KBM-7 (cell line): ENCODE measurements at regions not wholly inside any gene's neighbourhood (a gene's known extent, or its start where the extent isn't known, plus 50 kb on each side); places are given as distances from the start of the nearest gene placed in this dataset.
A peak's percentile ranks its signal among the peaks of the same experiment; 100 is the strongest.
"Not testable (repeated sequence)": the region's sequence is repeated elsewhere in the genome, so short reads cannot be mapped to it uniquely, and the experiment has no call there.

Experiments used
- DNase-seq: peaks from one replicate; pipeline ENCODE4 v3.0.0-alpha.2; 2015
- in situ Hi-C: fragments of 300-500 bp; cut with MboI; formaldehyde crosslinking; loops from 2 replicates; pipeline ENCODE4 v1.14.3; 2020; ENCODE audit warnings: low sequenced_read_pairs, low pct_unique_long_range_greater_than_20kb, mixed read lengths

- DNase-seq, result no peak
- in situ Hi-C loops, result no loop called here
These were observed 523.9 kb downstream of the ADRA2A start for GRCh38 chr10:111600772-111601171.

GRCh38 chr10:111612273-111612672 is 535.4 kb downstream of the ADRA2A start:
- DNase-seq, result no peak
- in situ Hi-C loops, result no loop called here

- in situ Hi-C loops, result no loop called here
- no peak for DNase-seq
These were observed 549.4 kb downstream of the GPAM start for GRCh38 chr10:111634191-111634590.

- DNase-seq, result no peak
These were observed 537.5 kb downstream of the GPAM start for GRCh38 chr10:111646021-111646420.

GRCh38 chr10:111648046-111648445 is 535.5 kb downstream of the GPAM start:
- in situ Hi-C loops, result no loop called here
- no peak for DNase-seq

More at GRCh38 chr10:111646021-111646420, 537.5 kb downstream of the GPAM start:
- in situ Hi-C loops, result no loop called here

GRCh38 chr10:111649080-111649479 is 534.5 kb downstream of the GPAM start:
- DNase-seq, in situ Hi-C loops: not testable (repeated sequence)

- in situ Hi-C loops, result no loop called here
- peak; percentile 3 for DNase-seq
These were observed 533.5 kb downstream of the GPAM start for GRCh38 chr10:111650088-111650487.

- in situ Hi-C loops, result no loop called here
- DNase-seq, result no peak
These were observed 527.5 kb downstream of the GPAM start for GRCh38 chr10:111656066-111656465.

- DNase-seq, result no peak
- in situ Hi-C loops, result no loop called here
These were observed 505.8 kb downstream of the GPAM start for GRCh38 chr10:111677759-111678158.

GRCh38 chr10:111686796-111687195 is 496.8 kb downstream of the GPAM start:
- in situ Hi-C loops, result no loop called here
- DNase-seq, result no peak

GRCh38 chr10:111698711-111699110 is 484.9 kb downstream of the GPAM start:
- no peak for DNase-seq
- in situ Hi-C loops, result no loop called here

GRCh38 chr10:111703986-111704385 is 479.6 kb downstream of the GPAM start:
- no peak for DNase-seq
- in situ Hi-C loops, result no loop called here

GRCh38 chr10:111705021-111705420 is 478.5 kb downstream of the GPAM start:
- in situ Hi-C loops, result no loop called here
- DNase-seq, result no peak

- in situ Hi-C loops, result no loop called here
These were observed 477.2 kb downstream of the GPAM start for GRCh38 chr10:111706331-111706730.

GRCh38 chr10:111707076-111707475 is 476.5 kb downstream of the GPAM start:
- in situ Hi-C loops, result no loop called here
- no peak for DNase-seq

More at GRCh38 chr10:111706331-111706730, 477.2 kb downstream of the GPAM start:
- DNase-seq, result no peak

GRCh38 chr10:111709603-111710002 is 474.0 kb downstream of the GPAM start:
- in situ Hi-C loops, result no loop called here
- DNase-seq, result no peak

- in situ Hi-C loops, result no loop called here
- no peak for DNase-seq
These were observed 467.5 kb downstream of the GPAM start for GRCh38 chr10:111716032-111716431.

- no peak for DNase-seq
- in situ Hi-C loops, result no loop called here
These were observed 459.4 kb downstream of the GPAM start for GRCh38 chr10:111724121-111724520.

- no peak for DNase-seq
- in situ Hi-C loops, result no loop called here
These were observed 458.5 kb downstream of the GPAM start for GRCh38 chr10:111725050-111725449.

GRCh38 chr10:111732166-111732785 is 451.3 kb downstream of the GPAM start:
- no peak for DNase-seq
- in situ Hi-C loops, result no loop called here

GRCh38 chr10:111739125-111739873 is 444.3 kb downstream of the GPAM start:
- DNase-seq, result no peak
- in situ Hi-C loops, result no loop called here
